SH-SY5Y (cell line): ENCODE measurements at regions not wholly inside any gene's neighbourhood (a gene's known extent, or its start where the extent isn't known, plus 50 kb on each side); places are given as distances from the start of the nearest gene placed in this dataset.

Experiments used
- GATA2 ChIP-seq: IDR thresholded peaks from 2 replicates; pipeline ENCODE4 v1.6.1; 2011; ENCODE audit warnings: mild to moderate bottlenecking, low read depth, low read length
- GATA3 ChIP-seq: IDR thresholded peaks from 2 replicates; pipeline ENCODE4 v1.6.1; 2011; ENCODE audit warnings: low read depth, mild to moderate bottlenecking, low read length, moderate library complexity

DNA sequence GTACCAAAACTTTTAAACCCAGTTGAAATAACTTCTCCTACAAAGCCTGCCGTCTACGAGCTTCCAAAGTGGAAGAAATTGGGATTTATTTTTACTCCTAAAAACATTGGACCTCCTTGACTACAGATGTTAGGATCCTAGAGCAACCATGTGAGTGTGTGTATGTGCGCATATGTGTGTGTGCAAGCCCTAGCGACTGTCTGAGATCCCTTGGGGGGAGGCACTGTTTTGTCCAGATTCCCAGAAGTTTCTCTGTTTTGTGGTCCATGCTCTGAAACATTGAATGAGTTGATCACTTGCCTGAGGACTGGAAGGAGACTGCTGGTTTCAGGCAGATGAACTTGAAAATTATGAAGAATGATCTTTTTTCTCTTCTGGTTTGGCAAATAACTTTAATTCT is 312.3 kb upstream of the ZNF32 start:
- TF ChIP-seq GATA2 (no peak), GATA3 (no peak)

DNA sequence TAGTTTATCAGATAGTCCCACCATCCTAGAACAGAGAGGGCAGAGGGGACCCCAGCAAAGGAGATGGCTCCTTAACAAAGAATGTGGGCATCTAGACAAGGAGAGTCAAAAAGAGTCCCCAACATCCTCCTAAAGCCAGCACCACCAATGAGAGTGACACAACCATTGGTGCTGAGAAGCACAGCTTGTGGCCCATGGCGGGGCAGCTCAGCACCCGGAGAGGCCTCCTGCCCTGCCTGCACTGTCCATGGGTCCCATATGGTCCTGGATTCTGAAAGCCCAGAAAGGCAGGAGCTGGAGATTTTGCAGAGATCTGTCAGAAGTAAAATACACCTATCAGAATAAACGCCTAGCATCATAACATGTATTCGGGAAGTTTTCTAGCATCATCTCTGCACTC is 311.8 kb upstream of the ZNF32 start:
- TF ChIP-seq GATA3, result no peak
- TF ChIP-seq GATA2, result no peak

DNA sequence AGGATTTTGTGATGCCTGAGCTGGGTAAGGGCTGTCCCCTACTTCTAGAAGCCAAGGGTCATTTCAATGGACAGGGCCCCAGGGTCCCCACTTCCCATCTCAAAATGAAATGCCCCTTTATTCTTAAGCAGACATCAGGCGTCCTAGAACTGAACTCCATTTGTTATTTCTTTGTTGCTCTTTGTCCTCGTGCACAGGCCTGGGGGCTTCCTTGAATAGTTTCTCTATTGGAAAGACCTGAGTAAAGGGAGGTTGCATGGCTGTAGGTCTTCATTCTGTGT is 311.4 kb upstream of the ZNF32 start:
- TF ChIP-seq GATA2 (no peak), GATA3 (no peak)

DNA sequence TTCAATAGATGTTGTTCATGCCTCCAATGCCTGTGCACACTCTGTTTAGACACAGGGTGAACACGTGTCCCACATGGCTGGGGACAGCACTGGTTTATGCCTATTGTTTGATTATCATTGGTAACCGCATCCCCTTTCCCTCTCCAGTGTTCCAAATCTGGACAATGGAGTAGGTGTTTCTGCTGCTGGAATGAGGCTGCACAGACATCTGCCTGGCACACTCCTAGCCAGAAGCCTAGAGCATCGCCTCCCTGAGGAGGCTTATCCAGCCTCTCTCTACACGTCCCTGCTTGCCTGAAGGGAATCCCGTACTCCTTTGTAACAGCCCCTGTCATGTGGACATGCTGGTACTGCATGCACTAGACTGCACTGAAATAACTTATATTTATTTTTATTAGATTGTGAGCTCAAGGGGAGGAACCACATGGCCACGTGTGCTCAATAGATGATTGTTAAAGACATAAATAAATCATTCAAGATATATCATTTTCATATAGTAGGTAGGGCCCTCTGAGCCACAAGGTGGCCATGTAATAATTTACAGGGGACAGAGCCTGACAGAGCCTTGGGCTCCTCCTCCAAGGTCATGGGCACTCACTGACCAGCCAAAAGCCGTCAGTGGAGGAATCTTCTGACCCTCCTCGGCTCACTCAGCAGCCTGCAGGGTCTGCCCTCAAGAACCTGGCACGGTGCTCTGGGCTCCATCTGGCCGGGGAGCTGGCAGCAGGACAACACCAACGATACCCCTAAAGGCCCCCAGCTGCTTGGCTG is 310.9 kb upstream of the ZNF32 start:
- TF ChIP-seq GATA3 (no peak), GATA2 (no peak)

DNA sequence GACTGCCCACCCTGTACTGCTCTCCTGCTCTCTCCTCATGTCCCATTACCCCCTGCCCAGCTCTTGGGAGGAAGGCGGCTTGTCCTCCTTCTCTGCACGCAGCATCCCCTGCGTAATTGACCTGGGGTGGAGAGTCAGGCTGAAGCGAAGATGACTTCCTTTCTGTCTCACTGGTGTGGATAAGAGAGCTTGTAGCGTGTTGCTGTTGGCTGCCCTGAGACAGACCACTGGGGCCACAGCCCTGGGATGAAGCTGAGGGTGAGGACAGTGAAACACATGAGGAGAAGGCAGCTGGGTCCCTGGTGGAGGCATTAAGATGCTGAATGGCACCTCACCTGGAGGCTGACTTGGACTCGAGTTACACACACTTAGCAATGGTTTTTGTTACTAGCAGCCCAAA is 310.3 kb upstream of the ZNF32 start:
- TF ChIP-seq GATA2 (no peak), GATA3 (no peak)

DNA sequence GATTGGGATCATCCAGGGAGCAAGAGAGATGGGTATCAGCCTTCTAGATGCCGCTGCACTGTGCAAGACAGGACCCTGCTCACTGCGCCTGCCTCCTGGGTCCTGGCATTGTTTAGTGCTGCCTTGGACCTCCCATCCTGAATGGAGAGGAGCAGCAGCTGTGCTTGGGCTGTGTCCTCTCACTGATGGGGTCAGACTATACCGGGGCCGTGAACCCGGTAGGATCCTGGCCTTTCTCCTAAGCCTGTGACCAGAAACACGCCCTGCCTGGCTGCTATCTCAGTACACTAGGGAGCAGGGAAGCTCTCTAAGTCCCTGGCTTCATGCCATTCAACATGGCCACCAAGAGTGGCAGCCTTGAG is 309.4 kb upstream of the ZNF32 start:
- TF ChIP-seq GATA2 (no peak), GATA3 (no peak)

DNA sequence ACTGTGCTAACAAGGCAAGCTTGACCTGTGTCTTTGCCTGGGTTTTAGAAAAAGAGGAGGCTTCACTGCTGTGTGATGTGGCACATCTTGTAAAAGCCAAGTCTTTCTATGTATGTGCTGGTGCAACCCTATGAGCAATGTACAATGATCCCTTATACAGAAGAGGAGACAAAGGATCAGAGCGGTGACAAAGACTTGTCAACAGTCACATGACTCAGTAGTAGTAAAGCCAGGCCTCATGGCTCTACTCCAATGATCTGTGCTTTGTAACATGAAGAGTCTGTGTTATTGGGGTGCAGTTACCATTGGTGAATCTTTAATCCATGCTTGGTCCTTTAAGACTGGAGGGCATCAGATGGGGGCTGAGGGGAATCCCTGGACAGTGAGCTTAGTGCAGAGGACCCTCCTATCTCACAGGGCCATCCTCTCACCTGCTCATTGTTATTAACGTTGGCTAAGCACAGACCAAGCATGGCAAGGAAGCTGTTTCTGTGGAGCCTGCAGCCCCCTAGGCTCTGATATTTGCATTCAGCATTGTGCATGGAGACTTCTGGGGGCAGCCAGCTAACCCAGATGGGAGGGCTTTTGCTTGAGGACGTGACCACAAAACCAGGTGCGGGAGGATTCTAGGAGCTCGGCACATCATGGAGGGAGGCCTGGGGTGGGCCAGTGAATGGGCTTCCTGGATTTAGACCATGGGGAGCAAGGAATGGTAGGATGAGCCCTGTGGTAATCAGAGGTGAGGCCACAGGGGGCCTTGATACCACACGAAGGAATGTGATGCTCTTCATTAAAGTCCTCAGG is 308.8 kb upstream of the ZNF32 start:
- TF ChIP-seq GATA2 (no peak), GATA3 (no peak)

DNA sequence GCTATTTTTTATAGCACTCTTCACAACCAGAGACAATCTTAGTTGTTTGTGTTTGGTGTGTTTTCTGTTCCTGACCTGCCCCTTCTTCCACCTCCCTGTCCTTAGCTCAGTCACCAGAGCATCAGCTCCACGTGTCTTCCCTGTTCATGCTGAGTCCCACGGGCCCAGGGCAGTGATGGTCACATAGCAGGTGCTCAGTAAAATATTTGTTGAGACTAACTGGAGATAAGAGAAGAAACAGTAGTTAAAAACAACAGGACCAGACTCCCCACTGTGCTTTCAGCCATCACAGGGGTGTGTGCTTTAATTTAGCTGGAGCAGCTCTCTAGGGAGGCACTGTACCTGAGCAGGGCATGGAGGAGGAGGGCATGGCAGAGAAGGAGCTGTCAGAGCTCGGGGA is 307.3 kb upstream of the ZNF32 start:
- TF ChIP-seq GATA2, result no peak
- no peak for TF ChIP-seq GATA3

DNA sequence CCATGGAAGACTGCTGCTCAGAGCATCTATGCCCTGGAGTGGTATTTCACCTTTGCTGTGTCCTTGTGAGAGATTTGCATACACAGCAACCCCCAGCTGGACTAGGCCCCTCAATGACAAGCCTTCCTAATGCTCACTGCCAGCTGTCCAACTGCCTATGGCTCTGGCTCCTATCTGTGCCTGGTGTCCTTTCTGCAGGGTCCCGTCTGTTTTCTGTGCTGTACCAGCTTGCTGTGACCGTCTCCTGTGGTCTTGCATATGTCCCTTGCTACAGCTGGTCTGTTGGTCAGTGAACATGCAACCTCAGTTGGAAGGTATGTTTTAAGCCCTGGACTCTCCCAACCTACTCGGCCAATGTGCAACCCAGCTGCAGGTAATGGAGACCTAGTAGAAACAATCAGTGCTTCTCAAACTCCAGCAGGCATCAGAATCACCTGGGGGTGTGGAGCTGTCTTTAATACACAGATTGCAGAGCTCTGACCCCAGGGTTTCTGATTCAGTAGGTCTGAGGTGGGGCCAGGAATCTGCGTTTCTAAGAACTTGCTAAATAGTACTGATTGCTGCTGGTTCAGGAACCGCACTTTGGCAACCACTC is 306.4 kb upstream of the ZNF32 start:
- TF ChIP-seq GATA2, result no peak
- TF ChIP-seq GATA3, result no peak

DNA sequence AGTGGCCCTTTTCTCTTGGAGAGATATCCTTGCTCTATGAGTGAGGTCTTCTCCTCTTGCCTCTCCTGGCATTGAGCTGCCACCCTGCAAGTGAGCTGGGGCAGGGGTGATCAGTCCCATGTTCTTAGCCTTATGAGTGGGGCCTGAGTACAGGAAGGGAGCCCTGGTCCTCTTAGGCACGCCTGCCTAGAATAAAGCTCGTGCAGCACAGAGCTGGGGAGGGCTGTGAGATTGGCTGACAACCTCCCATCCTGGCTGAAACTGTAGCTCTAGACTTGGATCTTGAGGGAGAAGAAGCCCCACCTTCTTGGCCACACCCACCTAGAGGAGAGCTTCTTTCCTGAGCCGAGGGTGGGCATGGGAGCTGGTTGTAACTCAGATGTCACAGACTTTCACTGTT is 305.0 kb upstream of the ZNF32 start:
- TF ChIP-seq GATA3 (no peak), GATA2 (no peak)

DNA sequence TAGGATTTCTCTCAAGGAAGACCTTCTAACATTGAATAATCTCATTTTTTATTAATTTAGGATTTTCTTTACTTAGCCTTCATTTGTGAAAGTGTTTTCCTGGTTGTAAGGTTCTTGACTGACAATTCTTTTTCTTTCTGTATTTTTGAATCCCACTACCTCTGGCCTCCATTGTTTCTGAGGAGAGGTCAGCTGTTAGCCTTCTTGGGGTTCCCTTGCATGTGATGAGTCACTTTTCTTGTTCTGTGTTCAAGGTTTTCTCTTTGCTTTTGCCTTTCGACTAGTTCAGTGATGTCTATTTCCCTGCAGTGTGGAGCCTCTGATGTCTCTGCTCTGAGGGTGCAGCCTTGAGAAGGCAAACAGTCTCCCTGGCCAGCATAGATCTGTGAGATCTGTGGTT is 304.1 kb upstream of the ZNF32 start:
- TF ChIP-seq GATA3, result no peak
- no peak for TF ChIP-seq GATA2

DNA sequence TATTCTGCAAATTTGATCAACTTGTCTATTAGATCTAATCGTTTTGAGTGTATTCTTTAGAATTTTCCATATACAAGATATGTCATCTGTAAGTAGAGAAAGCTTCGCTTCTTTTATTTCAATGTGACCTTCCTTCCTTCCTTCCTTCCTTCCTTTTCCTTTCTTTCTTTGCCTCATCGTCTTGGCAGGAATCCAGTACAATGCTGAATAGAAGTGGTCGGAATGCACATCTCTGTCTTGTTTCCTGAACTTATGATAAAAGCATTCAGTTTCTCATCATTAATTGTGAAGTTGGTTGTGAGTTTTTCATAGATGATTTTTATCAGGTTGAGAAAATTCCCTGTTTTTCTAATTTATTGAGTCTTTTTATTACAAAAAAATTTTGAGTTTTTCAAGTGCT is 300.7 kb upstream of the ZNF32 start:
- no peak for TF ChIP-seq GATA2
- no peak for TF ChIP-seq GATA3

DNA sequence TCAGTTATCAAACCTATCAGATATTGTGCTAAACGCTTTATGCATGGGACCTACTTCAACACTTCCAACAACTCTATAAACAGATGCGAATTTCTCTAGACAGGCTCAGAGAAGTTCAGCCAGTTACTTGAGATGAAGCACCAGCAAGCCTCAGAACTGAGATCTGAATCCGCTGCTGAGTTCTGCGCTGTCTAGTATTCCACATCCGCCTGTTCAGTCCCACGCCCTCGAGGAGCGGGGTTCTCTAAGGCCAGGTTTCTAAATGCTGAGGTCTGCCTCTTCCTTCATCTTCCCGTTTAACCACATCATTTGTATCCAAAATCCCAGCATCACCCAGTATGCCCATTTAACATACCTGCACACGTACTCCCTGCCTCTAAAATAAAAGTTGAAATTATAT is 297.8 kb upstream of the ZNF32 start:
- TF ChIP-seq GATA2 (no peak), GATA3 (no peak)

DNA sequence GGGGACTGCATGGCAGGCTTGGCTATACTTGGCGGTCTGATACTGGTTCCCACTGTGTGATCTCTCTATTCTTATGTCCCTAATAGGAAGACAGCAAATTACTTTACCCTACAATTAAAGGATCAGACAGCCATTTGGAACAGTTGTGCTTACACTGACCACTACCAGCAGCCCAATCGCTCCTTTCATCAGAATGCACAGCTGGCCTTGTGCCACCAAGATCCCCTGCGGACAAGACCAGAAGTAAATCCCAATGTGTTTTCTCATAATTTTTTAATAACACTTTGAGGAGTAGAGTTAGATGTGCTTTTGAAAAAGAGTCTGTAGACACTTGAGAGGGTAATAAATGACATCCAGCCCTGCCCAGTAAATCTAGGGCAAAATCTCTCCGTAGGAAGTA is 297.2 kb upstream of the ZNF32 start:
- TF ChIP-seq GATA2, result no peak
- no peak for TF ChIP-seq GATA3

DNA sequence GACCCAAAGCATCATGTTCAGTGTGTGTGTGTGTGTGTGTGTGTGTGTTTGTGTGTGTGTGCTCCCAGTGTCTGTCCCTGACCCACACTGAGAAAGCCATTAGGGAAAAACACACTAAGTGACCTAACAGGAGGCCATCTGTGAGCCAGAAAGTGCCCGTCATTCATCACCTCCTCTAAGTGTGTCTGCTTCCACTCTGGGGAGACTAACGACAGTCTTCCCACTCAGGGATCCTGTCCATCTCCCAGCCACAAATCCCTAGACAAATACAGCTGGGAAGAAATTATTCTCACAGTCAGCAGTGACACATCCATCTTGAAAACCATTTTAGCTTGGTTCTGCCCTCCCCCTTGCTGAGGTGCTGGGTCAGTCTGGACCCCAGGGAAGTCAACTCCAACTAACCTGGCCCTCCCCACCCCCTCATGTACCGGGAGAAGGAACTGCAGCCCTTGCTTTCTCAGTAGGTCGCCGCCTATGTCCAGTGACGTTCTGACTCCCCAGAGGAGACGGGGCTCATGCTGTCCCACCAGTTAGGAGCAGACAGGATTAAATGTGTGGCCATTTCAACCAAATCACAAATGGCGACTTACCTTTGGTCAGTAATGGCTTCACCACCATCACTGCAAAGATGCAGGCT is 296.5 kb upstream of the ZNF32 start:
- TF ChIP-seq GATA2 (no peak), GATA3 (no peak)
